ENCODE measurements at regions not wholly inside any gene's neighbourhood (a gene's known extent, or its start where the extent isn't known, plus 50 kb on each side); places are given as distances from the start of the nearest gene placed in this dataset.

DNA sequence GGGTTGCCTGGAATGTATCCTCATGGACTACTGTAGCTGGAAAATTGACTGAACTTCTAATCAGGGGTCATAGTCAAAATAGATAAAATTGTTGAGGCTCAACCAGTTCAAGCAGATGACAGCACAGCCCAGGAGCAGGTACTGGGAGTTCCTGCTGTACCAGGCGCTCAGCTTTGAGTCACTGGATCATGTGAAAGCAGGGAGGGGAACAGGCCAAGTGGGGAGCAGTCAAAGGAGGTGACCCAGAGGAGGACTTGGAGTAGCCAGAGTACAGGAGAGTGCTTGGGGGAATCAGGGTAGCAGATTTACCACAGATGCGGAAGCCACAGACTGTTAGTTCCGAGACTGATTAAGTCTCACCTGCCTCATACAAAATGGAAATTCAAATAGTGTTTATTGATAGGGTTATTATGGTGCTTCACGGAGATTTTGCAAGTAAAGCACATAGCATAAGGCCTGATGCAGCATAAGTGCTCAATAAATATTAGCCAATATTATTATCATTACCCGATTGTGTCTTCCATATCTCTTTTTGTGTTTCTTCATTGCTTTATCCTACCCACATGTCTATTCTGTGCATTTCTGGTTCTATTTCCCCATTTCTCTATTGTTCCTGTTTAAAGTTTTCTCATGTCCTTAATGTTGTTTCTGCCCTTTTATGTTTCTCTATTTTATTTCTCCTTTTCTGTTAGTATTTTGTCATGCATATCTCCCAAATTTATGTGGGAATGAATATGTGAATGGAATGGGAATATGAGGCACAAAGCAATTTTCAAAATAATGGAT lies 369.2 kb upstream of the MCTP2 start:
- H3K27me3 ChIP-seq = no peaks in the 10 kb centered on the region
- H3K27ac ChIP-seq = peak overlapping the region in 2 of 4 donors; percentile 39 to 63
- H3K36me3 ChIP-seq = no peaks in the 10 kb centered on the region
- no peak for DNase-seq (ENCODE audit: low spot score in 2 of 2)
- peaks cover 0 to 6% (median 0%) of the 10 kb centered on the region in 4 donors for H3K4me1 ChIP-seq
- 85 to 94% methylated on average over 5 of the region's 5 CpGs for WGBS, 2 donors
- no peaks in the 10 kb centered on the region for H3K9me3 ChIP-seq
- no peak overlapping the region for H3K4me3 ChIP-seq
- peak in 1 of 2 donors; percentile 10 for TF ChIP-seq EP300 (IDR thresholded peaks at IDR 0.05)
- TF ChIP-seq POLR2A (IDR thresholded peaks at IDR 0.05) = no peak

DNA sequence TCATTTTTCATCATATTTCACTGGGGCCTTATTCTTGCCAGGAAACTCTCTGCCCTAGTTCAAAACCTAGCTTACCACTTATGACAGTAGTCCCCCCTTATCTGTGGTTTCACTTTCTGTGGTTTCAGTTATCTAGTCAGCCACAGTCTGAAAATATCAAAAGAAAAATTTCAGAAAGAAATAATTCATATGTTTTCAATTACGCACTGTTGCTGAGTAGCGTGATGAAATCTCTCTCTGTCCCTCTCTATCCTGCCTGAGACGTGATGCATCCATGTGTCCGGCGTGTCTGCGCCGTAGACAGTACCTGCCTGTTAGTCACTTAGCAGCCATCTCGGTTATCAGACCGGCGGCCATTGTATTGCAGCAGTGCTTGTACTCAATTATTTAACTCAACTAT lies 369.9 kb upstream of the MCTP2 start:
- no peak for TF ChIP-seq POLR2A (IDR thresholded peaks at IDR 0.05)
- TF ChIP-seq, protein P1, sequence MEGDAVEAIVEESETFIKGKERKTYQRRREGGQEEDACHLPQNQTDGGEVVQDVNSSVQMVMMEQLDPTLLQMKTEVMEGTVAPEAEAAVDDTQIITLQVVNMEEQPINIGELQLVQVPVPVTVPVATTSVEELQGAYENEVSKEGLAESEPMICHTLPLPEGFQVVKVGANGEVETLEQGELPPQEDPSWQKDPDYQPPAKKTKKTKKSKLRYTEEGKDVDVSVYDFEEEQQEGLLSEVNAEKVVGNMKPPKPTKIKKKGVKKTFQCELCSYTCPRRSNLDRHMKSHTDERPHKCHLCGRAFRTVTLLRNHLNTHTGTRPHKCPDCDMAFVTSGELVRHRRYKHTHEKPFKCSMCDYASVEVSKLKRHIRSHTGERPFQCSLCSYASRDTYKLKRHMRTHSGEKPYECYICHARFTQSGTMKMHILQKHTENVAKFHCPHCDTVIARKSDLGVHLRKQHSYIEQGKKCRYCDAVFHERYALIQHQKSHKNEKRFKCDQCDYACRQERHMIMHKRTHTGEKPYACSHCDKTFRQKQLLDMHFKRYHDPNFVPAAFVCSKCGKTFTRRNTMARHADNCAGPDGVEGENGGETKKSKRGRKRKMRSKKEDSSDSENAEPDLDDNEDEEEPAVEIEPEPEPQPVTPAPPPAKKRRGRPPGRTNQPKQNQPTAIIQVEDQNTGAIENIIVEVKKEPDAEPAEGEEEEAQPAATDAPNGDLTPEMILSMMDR (IDR thresholded peaks at IDR 0.05) = no peak
- no peak for TF ChIP-seq EP300 (IDR thresholded peaks at IDR 0.05)
- Histone ChIP-seq H3K27me3 (no peaks in the 10 kb centered on the region), H3K36me3 (no peaks in the 10 kb centered on the region), H3K9me3 (no peaks in the 10 kb centered on the region), H3K4me1 (no peaks in the 10 kb centered on the region), H3K27ac (peak overlapping the region in 1 of 4 donors; percentile 63), H3K4me3 (no peak overlapping the region)
- WGBS, 2 donors = 93 to 94% methylated on average over 10 of the region's 10 CpGs
- DNase-seq (ENCODE audit: low spot score in 2 of 2) = no peak

DNA sequence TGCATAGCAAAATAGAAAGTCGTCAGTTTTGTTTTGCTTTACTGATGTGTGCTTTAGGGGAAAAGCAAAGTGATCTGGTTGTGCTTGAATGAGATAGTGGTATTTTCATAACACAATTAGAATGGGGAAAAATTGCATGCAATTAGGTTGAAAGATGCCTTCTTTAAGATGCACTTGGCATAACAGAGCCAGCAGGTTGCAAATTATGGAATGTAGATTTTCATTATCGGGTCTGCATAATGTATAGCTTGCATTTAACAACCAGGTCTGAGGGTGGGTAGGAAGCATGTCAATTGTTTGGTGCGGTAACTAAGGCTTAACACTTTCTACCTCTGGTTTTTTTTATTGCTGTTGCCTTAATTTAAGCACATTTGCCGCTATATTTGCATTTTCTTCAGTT lies 370.7 kb upstream of the MCTP2 start:
- no peak overlapping the region for H3K4me3 ChIP-seq
- H3K27me3 ChIP-seq = no peaks in the 10 kb centered on the region
- no peak for TF ChIP-seq POLR2A (IDR thresholded peaks at IDR 0.05)
- TF ChIP-seq EP300 (IDR thresholded peaks at IDR 0.05) = no peak
- TF ChIP-seq, protein P1 (IDR thresholded peaks at IDR 0.05) = no peak
- WGBS, 2 donors = 84 to 88% methylated on average over 4 of the region's 4 CpGs
- H3K27ac ChIP-seq = no peak overlapping the region
- no peaks in the 10 kb centered on the region for H3K9me3 ChIP-seq
- DNase-seq (ENCODE audit: low spot score in 2 of 2) = no peak
- H3K36me3 ChIP-seq = no peaks in the 10 kb centered on the region
- no peaks in the 10 kb centered on the region for H3K4me1 ChIP-seq

DNA sequence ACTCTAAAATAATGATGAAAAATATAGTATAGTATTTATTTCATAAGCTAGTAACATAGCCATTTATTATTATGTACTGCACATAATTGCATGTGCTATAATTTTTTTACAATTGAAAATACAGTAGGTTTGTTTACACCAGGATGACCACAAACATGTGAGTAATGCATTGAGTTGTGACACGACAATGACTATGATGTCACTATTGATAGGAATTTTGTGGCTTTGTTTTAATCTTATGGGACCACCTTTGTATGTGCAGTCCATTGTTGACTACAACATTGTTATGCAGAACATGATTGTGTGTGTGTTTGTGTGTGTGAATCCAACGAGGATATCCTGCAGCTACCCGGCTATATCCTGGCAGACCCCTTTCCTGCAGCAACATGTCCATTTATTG lies 372.2 kb upstream of the MCTP2 start:
- Histone ChIP-seq H3K27ac (no peak overlapping the region), H3K27me3 (no peaks in the 10 kb centered on the region), H3K9me3 (no peaks in the 10 kb centered on the region), H3K4me1 (no peaks in the 10 kb centered on the region), H3K36me3 (no peaks in the 10 kb centered on the region), H3K4me3 (no peak overlapping the region)
- TF ChIP-seq POLR2A (IDR thresholded peaks at IDR 0.05) (no peak), EP300 (IDR thresholded peaks at IDR 0.05) (no peak)
- TF ChIP-seq, protein P1 (IDR thresholded peaks at IDR 0.05) = no peak
- DNase-seq (ENCODE audit: low spot score in 2 of 2) = no peak
- WGBS, 2 donors = 80 to 82% methylated on average over 3 of the region's 3 CpGs

DNA sequence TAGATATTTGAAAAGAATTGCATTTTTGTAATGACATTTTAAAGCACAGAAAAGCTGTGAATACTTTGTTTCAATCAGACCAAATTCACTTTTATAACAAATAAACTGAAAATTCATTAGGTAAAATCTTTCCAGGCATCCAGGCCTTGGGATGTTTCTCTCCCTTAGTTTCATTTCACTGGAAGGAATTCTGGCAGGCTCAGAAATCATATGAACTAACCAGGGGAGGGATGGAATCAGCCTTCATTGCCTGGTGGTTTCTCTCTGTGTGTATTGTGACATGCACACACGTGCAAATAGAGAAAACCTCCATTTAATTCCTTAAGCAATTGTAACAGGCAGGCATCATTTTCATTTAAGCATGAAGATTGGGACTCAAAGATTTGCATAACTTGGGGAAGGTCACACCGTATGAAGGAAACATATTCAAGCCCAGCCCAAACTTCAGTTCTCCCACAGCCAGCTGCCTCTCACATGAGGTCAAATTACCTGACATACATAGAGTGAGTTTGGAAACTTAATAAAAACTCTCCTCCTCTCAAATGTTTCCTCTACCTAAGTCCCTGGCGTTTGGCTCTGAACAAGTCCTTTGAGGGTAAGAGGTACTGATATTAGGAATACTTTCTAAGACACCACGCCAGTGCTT lies 376.1 kb upstream of the MCTP2 start:
- Histone ChIP-seq H3K9me3 (no peaks in the 10 kb centered on the region), H3K27ac (no peak overlapping the region), H3K4me1 (no peaks in the 10 kb centered on the region), H3K4me3 (no peak overlapping the region), H3K36me3 (no peaks in the 10 kb centered on the region), H3K27me3 (no peaks in the 10 kb centered on the region)
- no peak for DNase-seq (ENCODE audit: low spot score in 2 of 2)
- TF ChIP-seq EP300 (IDR thresholded peaks at IDR 0.05) = no peak
- 71 to 79% methylated on average over 4 of the region's 4 CpGs for WGBS, 2 donors

DNA sequence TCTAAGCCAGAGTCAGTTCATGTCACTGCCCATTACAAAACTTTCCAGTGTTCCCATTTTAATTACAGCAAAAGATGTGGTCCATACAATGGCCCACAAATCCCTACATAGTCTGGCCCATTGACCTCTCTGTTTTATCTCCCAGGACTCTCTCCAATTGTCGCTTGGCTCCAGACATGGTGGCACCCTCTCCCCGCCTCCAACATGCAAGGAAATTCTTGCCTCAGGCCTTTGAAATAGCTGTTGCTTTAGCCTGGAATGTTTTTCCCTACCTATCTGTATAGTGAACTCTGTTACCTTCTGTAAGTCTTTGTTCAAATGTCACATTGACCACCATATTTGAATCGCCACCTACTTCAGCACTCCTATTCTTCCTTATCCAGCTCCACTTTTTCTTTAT lies 377.3 kb upstream of the MCTP2 start:
- Histone ChIP-seq H3K4me1 (no peaks in the 10 kb centered on the region), H3K27me3 (no peaks in the 10 kb centered on the region), H3K36me3 (no peaks in the 10 kb centered on the region), H3K9me3 (no peaks in the 10 kb centered on the region), H3K4me3 (no peak overlapping the region), H3K27ac (no peak overlapping the region)
- TF ChIP-seq POLR2A (IDR thresholded peaks at IDR 0.05) (no peak), EP300 (IDR thresholded peaks at IDR 0.05) (no peak)
- TF ChIP-seq, protein P1 (IDR thresholded peaks at IDR 0.05) = no peak
- 90 to 97% methylated on average over 3 of the region's 3 CpGs for WGBS, 2 donors
- no peak for DNase-seq (ENCODE audit: low spot score in 2 of 2)

Data from tibial nerve (tissue), 4 donors.